HL-60 (cell line): ENCODE measurements at regions not wholly inside any gene's neighbourhood (a gene's known extent, or its start where the extent isn't known, plus 50 kb on each side); places are given as distances from the start of the nearest gene placed in this dataset.

Experiments
- DNase-seq, 2 experiments: peaks; one replicate each; pipeline ENCODE4 v3.0.0-alpha.2; 2010 to 2020; ENCODE audit warnings: low read depth in 1 of 2, low spot score in 1 of 2
- H3K27ac ChIP-seq: fragments of 250-450 bp; sonication (Bioruptor Pico); replicated peaks from 2 replicates; pipeline ENCODE4 v1.5.1; 2020; ENCODE audit warnings: mild to moderate bottlenecking, moderate library complexity
- H3K27me3 ChIP-seq: fragments of 250-450 bp; sonication (Bioruptor Pico); 2 replicates; pipeline ENCODE4 v1.5.1; 2021; ENCODE audit warnings: mild to moderate bottlenecking, moderate library complexity; ENCODE audit not compliant: insufficient read depth, poor library complexity, severe bottlenecking
- H3K4me3 ChIP-seq: replicated peaks from 2 replicates; pipeline ENCODE4 v1.5.1; 2011; ENCODE audit warnings: mild to moderate bottlenecking, control low read depth, low read length; ENCODE audit not compliant: insufficient read depth
- GABPA ChIP-seq: IDR thresholded peaks from 2 replicates; pipeline ENCODE4 v1.6.1; 2012; ENCODE audit warnings: low read depth
- POLR2AphosphoS5 ChIP-seq: IDR thresholded peaks from 2 replicates; pipeline ENCODE4 v1.6.1; 2012; ENCODE audit warnings: low read depth
- SPI1 ChIP-seq: IDR thresholded peaks from 2 replicates; pipeline ENCODE4 v1.6.1; 2012; ENCODE audit warnings: low read depth, mild to moderate bottlenecking, borderline replicate concordance
- TF ChIP-seq, protein P1 (sequence below): IDR thresholded peaks from 2 replicates; pipeline ENCODE4 v1.6.1; 2012; ENCODE audit warnings: low read depth; ENCODE audit not compliant: insufficient replicate concordance
- TF ChIP-seq, protein P2 (sequence below): IDR thresholded peaks from one replicate; pipeline ENCODE4 v1.5.1; 2011; ENCODE audit warnings: low read length, control low read depth, inconsistent platforms; ENCODE audit not compliant: insufficient read depth

DNA sequence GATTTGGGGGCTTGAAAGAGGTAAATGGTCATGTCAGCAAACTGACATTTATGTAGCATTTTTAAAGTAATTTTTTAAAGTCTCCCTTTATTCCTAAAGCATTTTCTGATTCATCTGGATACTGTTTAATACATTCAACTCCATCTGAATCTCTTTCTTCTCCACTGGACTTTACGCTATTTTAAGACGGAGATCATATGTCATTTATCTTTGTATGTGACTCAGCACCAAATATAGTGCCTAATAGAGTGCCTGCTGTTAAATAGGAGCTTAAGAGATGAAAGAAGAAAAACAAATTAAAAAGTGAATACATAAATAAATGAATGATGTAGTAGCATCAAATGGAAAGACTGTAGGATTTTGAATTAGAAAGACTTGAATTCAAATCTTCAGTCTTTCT is 548.8 kb upstream of the SMC2 start:
- H3K4me3 ChIP-seq: no peak overlapping the region
- TF ChIP-seq, protein P1, sequence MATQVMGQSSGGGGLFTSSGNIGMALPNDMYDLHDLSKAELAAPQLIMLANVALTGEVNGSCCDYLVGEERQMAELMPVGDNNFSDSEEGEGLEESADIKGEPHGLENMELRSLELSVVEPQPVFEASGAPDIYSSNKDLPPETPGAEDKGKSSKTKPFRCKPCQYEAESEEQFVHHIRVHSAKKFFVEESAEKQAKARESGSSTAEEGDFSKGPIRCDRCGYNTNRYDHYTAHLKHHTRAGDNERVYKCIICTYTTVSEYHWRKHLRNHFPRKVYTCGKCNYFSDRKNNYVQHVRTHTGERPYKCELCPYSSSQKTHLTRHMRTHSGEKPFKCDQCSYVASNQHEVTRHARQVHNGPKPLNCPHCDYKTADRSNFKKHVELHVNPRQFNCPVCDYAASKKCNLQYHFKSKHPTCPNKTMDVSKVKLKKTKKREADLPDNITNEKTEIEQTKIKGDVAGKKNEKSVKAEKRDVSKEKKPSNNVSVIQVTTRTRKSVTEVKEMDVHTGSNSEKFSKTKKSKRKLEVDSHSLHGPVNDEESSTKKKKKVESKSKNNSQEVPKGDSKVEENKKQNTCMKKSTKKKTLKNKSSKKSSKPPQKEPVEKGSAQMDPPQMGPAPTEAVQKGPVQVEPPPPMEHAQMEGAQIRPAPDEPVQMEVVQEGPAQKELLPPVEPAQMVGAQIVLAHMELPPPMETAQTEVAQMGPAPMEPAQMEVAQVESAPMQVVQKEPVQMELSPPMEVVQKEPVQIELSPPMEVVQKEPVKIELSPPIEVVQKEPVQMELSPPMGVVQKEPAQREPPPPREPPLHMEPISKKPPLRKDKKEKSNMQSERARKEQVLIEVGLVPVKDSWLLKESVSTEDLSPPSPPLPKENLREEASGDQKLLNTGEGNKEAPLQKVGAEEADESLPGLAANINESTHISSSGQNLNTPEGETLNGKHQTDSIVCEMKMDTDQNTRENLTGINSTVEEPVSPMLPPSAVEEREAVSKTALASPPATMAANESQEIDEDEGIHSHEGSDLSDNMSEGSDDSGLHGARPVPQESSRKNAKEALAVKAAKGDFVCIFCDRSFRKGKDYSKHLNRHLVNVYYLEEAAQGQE: no peak
- TF ChIP-seq GABPA: no peak
- no peak overlapping the region for H3K27ac ChIP-seq
- no peaks in the 10 kb centered on the region for H3K27me3 ChIP-seq
- DNase-seq: no peak

DNA sequence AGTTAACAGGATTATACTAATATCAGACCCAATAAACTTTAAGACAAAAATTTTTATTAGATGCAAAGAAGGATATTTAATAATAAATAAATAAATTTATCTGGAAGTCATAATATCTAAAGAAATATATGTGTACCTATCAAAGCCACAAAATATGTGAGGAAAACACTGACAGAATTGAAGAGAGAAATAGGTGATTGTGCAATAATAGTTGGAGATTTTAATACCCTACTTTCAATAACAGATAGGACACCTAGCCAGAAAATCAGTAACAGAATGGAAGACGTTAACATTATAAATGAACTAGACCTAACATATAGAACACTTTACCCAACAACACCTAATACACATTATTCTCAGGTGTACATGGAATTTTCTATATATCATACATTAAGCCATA is 541.4 kb upstream of the SMC2 start:
- Histone ChIP-seq H3K4me3 (no peak overlapping the region), H3K27ac (no peak overlapping the region), H3K27me3 (no peaks in the 10 kb centered on the region)
- no peak for DNase-seq
- TF ChIP-seq POLR2AphosphoS5 (no peak), GABPA (no peak), SPI1 (no peak)
- TF ChIP-seq, protein P1: no peak

DNA sequence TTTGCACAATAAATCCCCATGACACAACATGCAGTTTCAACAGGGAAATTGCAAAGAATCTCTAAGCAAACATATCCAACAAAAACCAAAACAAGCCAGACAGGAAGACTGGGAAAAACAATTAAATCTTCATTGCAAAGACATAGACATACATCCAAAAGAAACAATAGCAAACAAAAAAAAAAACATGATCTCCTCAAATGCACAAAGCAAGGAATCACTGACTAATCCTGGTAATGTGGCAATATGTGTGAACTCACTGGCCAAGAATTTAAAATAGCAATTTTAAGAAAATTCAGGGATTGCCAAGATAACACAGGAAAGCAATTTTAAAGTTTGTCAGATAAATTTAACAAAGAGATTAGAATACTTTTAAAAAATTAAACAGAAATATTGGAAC is 520.1 kb upstream of the SMC2 start:
- H3K4me3 ChIP-seq: no peak overlapping the region
- DNase-seq: no peak
- H3K27ac ChIP-seq: no peak overlapping the region
- H3K27me3 ChIP-seq: no peaks in the 10 kb centered on the region
- TF ChIP-seq, protein P2, sequence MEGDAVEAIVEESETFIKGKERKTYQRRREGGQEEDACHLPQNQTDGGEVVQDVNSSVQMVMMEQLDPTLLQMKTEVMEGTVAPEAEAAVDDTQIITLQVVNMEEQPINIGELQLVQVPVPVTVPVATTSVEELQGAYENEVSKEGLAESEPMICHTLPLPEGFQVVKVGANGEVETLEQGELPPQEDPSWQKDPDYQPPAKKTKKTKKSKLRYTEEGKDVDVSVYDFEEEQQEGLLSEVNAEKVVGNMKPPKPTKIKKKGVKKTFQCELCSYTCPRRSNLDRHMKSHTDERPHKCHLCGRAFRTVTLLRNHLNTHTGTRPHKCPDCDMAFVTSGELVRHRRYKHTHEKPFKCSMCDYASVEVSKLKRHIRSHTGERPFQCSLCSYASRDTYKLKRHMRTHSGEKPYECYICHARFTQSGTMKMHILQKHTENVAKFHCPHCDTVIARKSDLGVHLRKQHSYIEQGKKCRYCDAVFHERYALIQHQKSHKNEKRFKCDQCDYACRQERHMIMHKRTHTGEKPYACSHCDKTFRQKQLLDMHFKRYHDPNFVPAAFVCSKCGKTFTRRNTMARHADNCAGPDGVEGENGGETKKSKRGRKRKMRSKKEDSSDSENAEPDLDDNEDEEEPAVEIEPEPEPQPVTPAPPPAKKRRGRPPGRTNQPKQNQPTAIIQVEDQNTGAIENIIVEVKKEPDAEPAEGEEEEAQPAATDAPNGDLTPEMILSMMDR: no peak
- TF ChIP-seq SPI1: no peak
- TF ChIP-seq, protein P1: no peak
- no peak for TF ChIP-seq GABPA
- TF ChIP-seq POLR2AphosphoS5: no peak

DNA sequence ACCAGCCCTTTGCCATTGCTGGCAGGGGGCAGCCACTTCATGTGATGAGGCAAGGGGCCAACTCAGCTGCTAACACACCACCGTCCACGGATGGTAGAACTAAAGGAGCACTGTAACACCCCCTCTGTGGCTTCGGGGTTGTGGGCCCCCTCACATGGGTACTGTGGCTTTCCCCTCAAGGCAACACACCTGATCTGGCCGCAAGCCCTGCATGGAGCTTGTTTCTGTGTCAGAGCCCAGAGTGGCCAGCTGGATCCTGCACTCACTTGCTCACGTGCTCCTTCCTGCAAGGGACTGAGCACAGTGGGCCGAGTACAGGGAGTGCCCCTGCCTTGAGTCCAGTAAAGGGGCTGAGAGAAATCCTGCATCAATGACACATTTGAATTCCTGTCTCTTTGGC is 507.4 kb upstream of the SMC2 start:
- Histone ChIP-seq H3K27ac (no peak overlapping the region), H3K4me3 (no peak overlapping the region)

More for the DNA sequence above, 507.4 kb upstream of the SMC2 start:
- no peaks in the 10 kb centered on the region for H3K27me3 ChIP-seq
- DNase-seq: no peak
- no peak for TF ChIP-seq POLR2AphosphoS5
- no peak for TF ChIP-seq GABPA
- TF ChIP-seq, protein P2: no peak
- no peak for TF ChIP-seq SPI1
- TF ChIP-seq, protein P1: no peak
